ENCODE measurements at regions not wholly inside any gene's neighbourhood (a gene's known extent, or its start where the extent isn't known, plus 50 kb on each side); places are given as distances from the start of the nearest gene placed in this dataset.

- no peaks in the 10 kb centered on the region for H3K4me1 ChIP-seq (ENCODE audit: control insufficient read depth, extremely low read depth, insufficient read depth, low read length)
- H3K79me2 ChIP-seq (ENCODE audit: control insufficient read depth, insufficient read depth, low read length) = no peaks in the 10 kb centered on the region
- ChIA-PET CTCF (interaction anchor here (1.2 to 1.6 kb wide), 2 partner anchors 82 to 140 kb away, joined by 4 read pairs; no protein-coding TSS in a partner anchor), POLR2A (no interaction called here)
- H3K27me3 ChIP-seq (ENCODE audit: control insufficient read depth in 2 of 2, insufficient read depth in 2 of 2, low read length in 2 of 2) = no peaks in the 10 kb centered on the region
- intact Hi-C loops (cut with micrococcal nuclease) = no loop called here
- no peak overlapping the region for H2AFZ ChIP-seq (ENCODE audit: low read depth, low read length)
- no peaks in the 10 kb centered on the region for H3K9me3 ChIP-seq (replicated peaks; ENCODE audit: control insufficient read depth, insufficient read depth, low read length)
- H3K9me1 ChIP-seq (replicated peaks; ENCODE audit: control insufficient read depth, extremely low read depth, insufficient read depth, low read length) = no peaks in the 10 kb centered on the region
- no peak overlapping the region for H3K4me2 ChIP-seq (ENCODE audit: insufficient read depth, low read length)
- dilution Hi-C loops (cut with MboI; ENCODE audit: extremely low pct_ligation_motif_present, low sequenced_read_pairs) = no loop called here
- H3K4me3 ChIP-seq (replicated peaks in 1 of 3; ENCODE audit: insufficient read depth in 1 of 3, low read depth in 1 of 3, low read length in 3 of 3) = no peak overlapping the region
- no peak overlapping the region for H3K27ac ChIP-seq (ENCODE audit: insufficient read depth, low read depth, low read length)
- no peak for FAIRE-seq
- no peaks in the 10 kb centered on the region for H4K20me1 ChIP-seq (replicated peaks; ENCODE audit: control insufficient read depth, extremely low read depth, insufficient read depth, low read length)
- H3K9ac ChIP-seq (replicated peaks; ENCODE audit: extremely low read depth, insufficient read depth, low read length) = no peak overlapping the region
- no TSS peak for BruUV-seq (replicated peaks)
- TF ChIP-seq MYC (IDR thresholded peaks at IDR 0.05; ENCODE audit: low read depth, low read length) = no peak
- TF ChIP-seq FOS (IDR thresholded peaks at IDR 0.05; ENCODE audit: borderline replicate concordance, insufficient read depth, low read length) = no peak
- TF ChIP-seq EZH2 (IDR thresholded peaks at IDR 0.05; ENCODE audit: borderline replicate concordance, low read depth, low read length, severe bottlenecking) = no peak
- TF ChIP-seq, protein P1, sequence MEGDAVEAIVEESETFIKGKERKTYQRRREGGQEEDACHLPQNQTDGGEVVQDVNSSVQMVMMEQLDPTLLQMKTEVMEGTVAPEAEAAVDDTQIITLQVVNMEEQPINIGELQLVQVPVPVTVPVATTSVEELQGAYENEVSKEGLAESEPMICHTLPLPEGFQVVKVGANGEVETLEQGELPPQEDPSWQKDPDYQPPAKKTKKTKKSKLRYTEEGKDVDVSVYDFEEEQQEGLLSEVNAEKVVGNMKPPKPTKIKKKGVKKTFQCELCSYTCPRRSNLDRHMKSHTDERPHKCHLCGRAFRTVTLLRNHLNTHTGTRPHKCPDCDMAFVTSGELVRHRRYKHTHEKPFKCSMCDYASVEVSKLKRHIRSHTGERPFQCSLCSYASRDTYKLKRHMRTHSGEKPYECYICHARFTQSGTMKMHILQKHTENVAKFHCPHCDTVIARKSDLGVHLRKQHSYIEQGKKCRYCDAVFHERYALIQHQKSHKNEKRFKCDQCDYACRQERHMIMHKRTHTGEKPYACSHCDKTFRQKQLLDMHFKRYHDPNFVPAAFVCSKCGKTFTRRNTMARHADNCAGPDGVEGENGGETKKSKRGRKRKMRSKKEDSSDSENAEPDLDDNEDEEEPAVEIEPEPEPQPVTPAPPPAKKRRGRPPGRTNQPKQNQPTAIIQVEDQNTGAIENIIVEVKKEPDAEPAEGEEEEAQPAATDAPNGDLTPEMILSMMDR (IDR thresholded peaks at IDR 0.05; ENCODE audit: extremely low read depth in 1 of 2, insufficient read depth in 1 of 2, low read depth in 1 of 2, low read length in 2 of 2) = no peak
- no peak for TF ChIP-seq POLR2A (IDR thresholded peaks at IDR 0.05; ENCODE audit: low read depth, low read length)
- no peak for TF ChIP-seq GATA2 (IDR thresholded peaks at IDR 0.05; ENCODE audit: insufficient read depth, insufficient read length, low read depth, low read length)
- TF ChIP-seq, protein P2, sequence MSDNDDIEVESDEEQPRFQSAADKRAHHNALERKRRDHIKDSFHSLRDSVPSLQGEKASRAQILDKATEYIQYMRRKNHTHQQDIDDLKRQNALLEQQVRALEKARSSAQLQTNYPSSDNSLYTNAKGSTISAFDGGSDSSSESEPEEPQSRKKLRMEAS (IDR thresholded peaks at IDR 0.05; ENCODE audit: insufficient read depth, insufficient read length) = no peak
- TF ChIP-seq POLR2AphosphoS5 (IDR thresholded peaks at IDR 0.05; ENCODE audit: insufficient read depth, low read depth, low read length) = no peak
- no peak for TF ChIP-seq JUN (IDR thresholded peaks at IDR 0.05; ENCODE audit: borderline replicate concordance, insufficient read depth, insufficient read length, low read depth)
- H3K36me3 ChIP-seq (ENCODE audit: control insufficient read depth in 2 of 2, extremely low read depth in 1 of 2, insufficient read depth in 2 of 2, low read length in 2 of 2) = no peaks in the 10 kb centered on the region
- no peak for DNase-seq (ENCODE audit: low read depth, low spot score)
Measured at GRCh38 chr20:40880729-40881109, 147.9 kb upstream of the TOP1 start.
